DMS114 treated with DMSO at 0.1 percent for 48 hours (cell line): ENCODE measurements at regions not wholly inside any gene's neighbourhood (a gene's known extent, or its start where the extent isn't known, plus 50 kb on each side); places are given as distances from the start of the nearest gene placed in this dataset.
"Not testable (repeated sequence)": the region's sequence is repeated elsewhere in the genome, so short reads cannot be mapped to it uniquely, and the experiment has no call there.

Experiments
- DNase-seq: peaks from one replicate; lab custom pipeline; 2025; ENCODE audit not compliant: unreplicated experiment; lab: John Stamatoyannopoulos, UW

- DNase-seq: no peak
These were observed 148.9 kb upstream of the RBPJ start for GRCh38 chr4:26171941-26172340.

- no peak for DNase-seq
These were observed 147.2 kb upstream of the RBPJ start for GRCh38 chr4:26173619-26174018.

DNA sequence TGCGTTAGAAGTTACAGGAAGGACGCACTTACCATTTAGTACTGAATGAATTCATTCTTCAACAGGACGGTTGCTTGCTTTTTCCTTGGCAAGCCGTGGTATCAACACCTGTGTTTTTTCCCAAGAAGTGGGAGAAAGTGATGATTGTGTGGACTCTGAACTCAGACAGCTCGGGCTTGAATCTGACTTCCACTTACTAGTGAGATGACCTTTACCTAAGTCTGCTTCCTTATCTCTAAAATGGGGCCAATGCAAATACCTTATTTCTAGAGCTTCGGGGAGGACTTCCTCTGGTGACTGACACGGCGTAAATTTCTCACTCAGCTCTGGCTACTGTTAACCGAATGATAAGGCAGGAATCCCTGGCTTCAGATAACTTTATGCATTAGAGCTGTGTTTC lies 146.8 kb upstream of the RBPJ start:
- no peak for DNase-seq

- no peak for DNase-seq
These were observed 145.6 kb upstream of the RBPJ start for GRCh38 chr4:26175006-26175786.

- DNase-seq: no peak
These were observed 144.8 kb upstream of the RBPJ start for GRCh38 chr4:26175905-26176470.

DNA sequence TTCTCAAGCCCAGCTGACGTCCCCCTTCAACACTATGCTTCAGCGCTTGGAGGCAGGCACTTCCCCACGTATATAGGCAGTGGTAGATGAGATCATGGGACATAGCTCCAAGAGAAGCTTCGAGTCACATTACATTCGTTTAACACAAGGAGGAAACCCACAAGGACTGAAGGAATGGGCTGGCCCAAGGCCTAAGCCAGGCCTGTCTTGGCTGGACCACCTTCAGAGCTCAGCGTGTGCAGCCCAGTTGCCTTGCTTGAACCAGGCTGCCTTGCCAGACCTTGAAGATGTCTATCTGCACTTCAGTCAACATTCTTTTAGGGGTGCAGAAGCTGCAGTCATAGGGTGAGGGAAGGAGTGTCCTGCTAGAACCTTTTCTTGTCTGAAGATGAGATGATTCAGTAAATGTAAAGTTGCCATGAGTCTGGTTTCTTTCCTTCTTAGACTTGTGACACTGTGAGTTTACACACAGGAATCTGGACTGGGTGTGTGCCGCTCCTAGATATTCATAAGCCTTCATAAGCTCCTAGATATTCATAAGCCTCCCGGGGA lies 144.1 kb upstream of the RBPJ start:
- DNase-seq: no peak

- no peak for DNase-seq
These were observed 142.0 kb upstream of the RBPJ start for GRCh38 chr4:26178854-26179253.

DNA sequence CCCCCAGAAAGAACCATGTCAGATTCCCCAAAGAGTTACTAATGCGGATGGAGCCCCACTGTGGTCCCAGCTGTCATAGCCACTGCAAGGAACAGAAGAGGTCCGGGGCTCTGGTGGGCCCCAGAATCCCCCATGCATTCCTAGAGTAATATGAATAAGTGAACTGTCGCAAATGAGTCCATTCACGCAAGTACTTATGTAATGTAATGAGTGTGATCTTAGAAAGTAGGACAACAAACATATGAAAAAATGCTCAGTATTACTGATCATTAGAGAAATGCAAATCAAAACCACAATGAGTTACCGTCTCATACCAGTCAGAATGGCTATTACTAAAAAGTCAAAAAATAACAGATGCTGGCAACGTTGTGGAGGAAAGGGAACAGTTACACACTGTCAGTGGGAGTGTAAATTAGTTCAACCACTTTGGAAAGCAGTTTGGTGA lies 141.5 kb upstream of the RBPJ start:
- no peak for DNase-seq

GRCh38 chr4:26181616-26182015 lies 139.2 kb upstream of the RBPJ start:
- DNase-seq: no peak

- no peak for DNase-seq
These were observed 137.8 kb upstream of the RBPJ start for GRCh38 chr4:26183017-26183416.

- no peak for DNase-seq
These were observed 135.4 kb upstream of the RBPJ start for GRCh38 chr4:26185436-26185835.

GRCh38 chr4:26191353-26191752 lies 129.5 kb upstream of the RBPJ start:
- no peak for DNase-seq

- no peak for DNase-seq
These were observed 127.6 kb upstream of the RBPJ start for GRCh38 chr4:26192899-26193869.

GRCh38 chr4:26194764-26195163 lies 126.0 kb upstream of the RBPJ start:
- no peak for DNase-seq

GRCh38 chr4:26196567-26196966 lies 124.2 kb upstream of the RBPJ start:
- no peak for DNase-seq

DNA sequence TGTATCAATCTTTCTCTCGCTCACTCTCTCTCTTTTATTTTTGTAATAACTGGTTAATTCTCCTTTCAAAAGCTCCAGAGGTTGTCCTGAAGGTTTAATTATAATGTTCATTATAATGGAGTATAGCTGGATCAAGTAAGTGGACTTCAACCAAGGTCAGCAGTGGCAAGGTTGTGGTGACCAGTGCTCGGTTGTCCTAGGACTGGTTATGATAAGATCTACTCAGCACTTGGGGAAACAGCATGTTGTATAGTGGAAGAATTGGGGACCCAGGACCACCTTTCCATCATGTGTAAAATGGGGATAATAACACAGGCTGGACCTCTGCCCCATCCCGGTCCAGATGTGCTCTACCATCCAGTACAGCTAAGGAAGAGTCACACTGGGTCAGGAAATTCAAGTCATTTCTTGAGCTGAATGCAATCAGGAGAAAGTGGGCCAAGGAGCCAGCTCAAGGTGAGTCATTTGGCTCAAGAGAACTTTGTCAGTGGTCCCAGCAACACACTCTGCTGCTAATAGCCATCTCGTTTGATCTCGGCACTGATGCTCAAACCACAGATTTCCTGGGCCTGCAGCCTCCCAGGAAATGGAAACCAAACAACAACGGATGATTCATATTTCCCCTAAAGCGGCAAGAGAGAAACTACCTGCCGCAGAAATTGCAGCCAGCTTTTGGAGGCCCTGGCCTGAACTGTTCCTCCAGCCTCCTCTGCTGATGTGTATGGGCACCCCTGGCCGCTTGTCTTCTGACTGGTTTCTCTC lies 123.6 kb upstream of the RBPJ start:
- no peak for DNase-seq

DNA sequence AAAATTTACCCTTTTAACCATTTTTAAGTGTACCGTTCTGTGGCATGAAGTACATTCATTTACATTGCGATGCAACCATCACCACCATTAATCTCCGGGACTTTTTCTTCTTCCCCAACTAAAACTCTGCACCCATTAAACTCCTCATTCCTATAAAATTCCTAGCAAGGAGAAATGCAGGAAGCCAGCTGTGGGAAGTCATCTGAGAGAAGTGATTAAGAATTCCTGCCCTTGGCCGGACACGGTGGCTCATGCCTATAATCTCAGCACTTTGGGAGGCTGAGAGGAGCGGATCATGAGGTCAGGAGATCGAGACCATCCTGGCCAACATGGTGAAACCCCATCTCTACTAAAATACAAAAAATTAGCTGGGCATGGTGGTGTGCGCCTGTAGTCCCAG lies 121.9 kb upstream of the RBPJ start:
- not testable (repeated sequence) for DNase-seq

- DNase-seq: no peak
These were observed 121.2 kb upstream of the RBPJ start for GRCh38 chr4:26199596-26199995.

- no peak for DNase-seq
These were observed 119.7 kb upstream of the RBPJ start for GRCh38 chr4:26201120-26201519.

DNA sequence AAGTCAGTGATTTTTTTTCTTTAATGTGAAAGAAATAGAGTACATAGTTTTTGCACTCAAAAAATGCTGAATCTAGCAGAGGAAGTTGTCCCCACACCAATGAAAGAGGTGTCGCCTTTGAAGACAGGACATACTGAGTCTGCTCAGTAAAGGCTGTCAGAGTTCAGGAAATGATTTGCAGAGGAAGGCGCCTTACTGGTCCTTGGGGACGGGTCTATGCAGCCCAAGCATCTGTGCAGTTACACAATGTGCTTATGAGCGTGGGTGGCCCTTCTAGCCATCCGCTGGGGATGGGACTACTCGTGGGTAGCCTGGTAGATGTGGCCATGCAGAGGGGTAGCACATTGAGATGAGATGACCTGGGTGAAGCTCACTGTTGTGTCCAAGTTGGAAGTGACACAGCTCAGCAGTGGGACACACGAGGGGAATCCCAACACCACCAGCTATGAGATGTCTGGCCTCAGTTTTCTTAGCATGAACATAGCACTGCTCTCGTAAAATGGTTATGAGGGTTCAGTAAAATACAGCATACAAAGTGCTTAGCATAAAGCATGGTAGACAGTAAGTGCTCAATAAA lies 116.5 kb upstream of the RBPJ start:
- DNase-seq: no peak
